ENCODE measurements at regions not wholly inside any gene's neighbourhood (a gene's known extent, or its start where the extent isn't known, plus 50 kb on each side); places are given as distances from the start of the nearest gene placed in this dataset.

DNA sequence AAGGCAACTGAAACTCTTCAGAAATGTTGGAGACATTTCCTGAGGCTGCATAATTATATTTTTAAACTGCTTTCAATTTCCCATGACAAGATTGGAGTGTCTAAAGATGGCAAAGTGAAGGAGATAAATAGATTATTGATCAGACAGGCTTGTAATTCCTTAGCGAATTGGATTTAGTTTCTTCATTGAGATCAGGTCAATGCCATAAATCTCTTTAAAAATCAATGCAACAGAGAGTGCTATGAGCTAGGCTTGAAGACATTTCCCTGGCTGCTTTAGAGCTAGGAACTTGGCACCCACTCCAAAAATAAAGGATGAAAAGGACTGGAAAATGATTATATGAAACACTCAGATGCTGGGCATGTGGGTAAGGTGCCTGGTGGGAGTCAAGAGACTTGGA lies 828.4 kb downstream of the TLR4 start:
- TF ChIP-seq, protein P1, sequence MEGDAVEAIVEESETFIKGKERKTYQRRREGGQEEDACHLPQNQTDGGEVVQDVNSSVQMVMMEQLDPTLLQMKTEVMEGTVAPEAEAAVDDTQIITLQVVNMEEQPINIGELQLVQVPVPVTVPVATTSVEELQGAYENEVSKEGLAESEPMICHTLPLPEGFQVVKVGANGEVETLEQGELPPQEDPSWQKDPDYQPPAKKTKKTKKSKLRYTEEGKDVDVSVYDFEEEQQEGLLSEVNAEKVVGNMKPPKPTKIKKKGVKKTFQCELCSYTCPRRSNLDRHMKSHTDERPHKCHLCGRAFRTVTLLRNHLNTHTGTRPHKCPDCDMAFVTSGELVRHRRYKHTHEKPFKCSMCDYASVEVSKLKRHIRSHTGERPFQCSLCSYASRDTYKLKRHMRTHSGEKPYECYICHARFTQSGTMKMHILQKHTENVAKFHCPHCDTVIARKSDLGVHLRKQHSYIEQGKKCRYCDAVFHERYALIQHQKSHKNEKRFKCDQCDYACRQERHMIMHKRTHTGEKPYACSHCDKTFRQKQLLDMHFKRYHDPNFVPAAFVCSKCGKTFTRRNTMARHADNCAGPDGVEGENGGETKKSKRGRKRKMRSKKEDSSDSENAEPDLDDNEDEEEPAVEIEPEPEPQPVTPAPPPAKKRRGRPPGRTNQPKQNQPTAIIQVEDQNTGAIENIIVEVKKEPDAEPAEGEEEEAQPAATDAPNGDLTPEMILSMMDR (IDR thresholded peaks at IDR 0.05): no peak
- no peak for TF ChIP-seq POLR2A (IDR thresholded peaks at IDR 0.05)

All from adrenal gland (tissue), 5 donors.